Activated CD8-positive, alpha-beta T cell treated with anti-CD3 and anti-CD28 coated beads for 36 hours (primary cell): ENCODE measurements at regions not wholly inside any gene's neighbourhood (a gene's known extent, or its start where the extent isn't known, plus 50 kb on each side); places are given as distances from the start of the nearest gene placed in this dataset.

ENCODE experiments used
- ATAC-seq: fragments of 200-7000 bp; cut with Tn5 transposase; one replicate; pipeline ENCODE4 v1.10.0; 2021; ENCODE audit warnings: mild to moderate bottlenecking, moderate library complexity
- CTCF ChIA-PET: fragments of 350-600 bp; sonication (Branson Sonifier 250); formaldehyde crosslinking; loops from one replicate; lab custom pipeline; 2021; ENCODE audit warnings: antibody characterized with exemption; lab: Charles Lee
- POLR2A ChIA-PET: fragments of 350-600 bp; sonication (Branson Sonifier 250); formaldehyde crosslinking; loops from one replicate; lab custom pipeline; 2021; ENCODE audit warnings: antibody characterized with exemption; lab: Charles Lee
- DNase-seq: peaks from one replicate; pipeline ENCODE4 v3.0.0-alpha.2; 2020
- H3K27ac Mint-ChIP-seq: one replicate; pipeline ENCODE4 v1.8.0; 2021; ENCODE audit warnings: mild to moderate bottlenecking, mixed read lengths
- H3K27me3 Mint-ChIP-seq: one replicate; pipeline ENCODE4 v1.8.0; 2021; ENCODE audit warnings: mixed read lengths
- H3K36me3 Mint-ChIP-seq: one replicate; pipeline ENCODE4 v1.8.0; 2021; ENCODE audit warnings: low read depth, mixed read lengths
- H3K4me1 Mint-ChIP-seq: one replicate; pipeline ENCODE4 v1.8.0; 2021; ENCODE audit warnings: low read depth, mixed read lengths
- H3K4me3 Mint-ChIP-seq: one replicate; pipeline ENCODE4 v1.8.0; 2021; ENCODE audit warnings: mild to moderate bottlenecking, moderate library complexity, mixed read lengths
- H3K9me3 Mint-ChIP-seq: one replicate; pipeline ENCODE4 v1.8.0; 2021; ENCODE audit warnings: mixed read lengths
- intact Hi-C: fragments of 100-400 bp; cut with micrococcal nuclease; formaldehyde crosslinking; loops from one replicate; pipeline ENCODE4 v1.10.0; 2022
- TF ChIP-seq, protein P1 (sequence below): fragments of 200-600 bp; IDR thresholded peaks from one replicate; pipeline ENCODE4 v1.8.0; 2022; ENCODE audit warnings: antibody characterized with exemption, mild to moderate bottlenecking

DNA sequence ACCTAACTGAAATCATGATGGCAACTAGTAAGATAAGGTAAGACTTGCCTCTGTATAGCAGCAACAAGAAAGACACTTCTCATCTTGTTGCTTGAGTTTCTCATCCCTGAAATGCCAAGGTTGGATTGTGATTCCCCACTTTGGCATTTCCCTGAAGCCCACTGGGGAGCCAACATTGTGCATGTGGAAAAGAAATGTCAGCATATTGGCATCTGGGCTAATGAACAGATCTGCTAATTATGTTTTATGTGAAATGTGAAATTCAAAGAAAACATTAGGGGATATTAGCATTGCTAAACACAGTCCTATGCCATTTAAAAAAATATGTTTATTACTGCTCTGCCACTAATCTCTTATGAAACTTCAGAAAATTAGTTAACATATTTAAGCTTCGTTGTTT is 126.3 kb upstream of the PCSK2 start:
- no peaks in the 10 kb centered on the region for H3K36me3 Mint-ChIP-seq
- TF ChIP-seq, protein P1, sequence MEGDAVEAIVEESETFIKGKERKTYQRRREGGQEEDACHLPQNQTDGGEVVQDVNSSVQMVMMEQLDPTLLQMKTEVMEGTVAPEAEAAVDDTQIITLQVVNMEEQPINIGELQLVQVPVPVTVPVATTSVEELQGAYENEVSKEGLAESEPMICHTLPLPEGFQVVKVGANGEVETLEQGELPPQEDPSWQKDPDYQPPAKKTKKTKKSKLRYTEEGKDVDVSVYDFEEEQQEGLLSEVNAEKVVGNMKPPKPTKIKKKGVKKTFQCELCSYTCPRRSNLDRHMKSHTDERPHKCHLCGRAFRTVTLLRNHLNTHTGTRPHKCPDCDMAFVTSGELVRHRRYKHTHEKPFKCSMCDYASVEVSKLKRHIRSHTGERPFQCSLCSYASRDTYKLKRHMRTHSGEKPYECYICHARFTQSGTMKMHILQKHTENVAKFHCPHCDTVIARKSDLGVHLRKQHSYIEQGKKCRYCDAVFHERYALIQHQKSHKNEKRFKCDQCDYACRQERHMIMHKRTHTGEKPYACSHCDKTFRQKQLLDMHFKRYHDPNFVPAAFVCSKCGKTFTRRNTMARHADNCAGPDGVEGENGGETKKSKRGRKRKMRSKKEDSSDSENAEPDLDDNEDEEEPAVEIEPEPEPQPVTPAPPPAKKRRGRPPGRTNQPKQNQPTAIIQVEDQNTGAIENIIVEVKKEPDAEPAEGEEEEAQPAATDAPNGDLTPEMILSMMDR = no peak
- ATAC-seq = no peak
- intact Hi-C loops = no loop called here
- DNase-seq = no peak
- H3K27ac Mint-ChIP-seq = no peak overlapping the region
- no peaks in the 10 kb centered on the region for H3K27me3 Mint-ChIP-seq
- H3K9me3 Mint-ChIP-seq = peaks cover 2% of the 10 kb centered on the region
- POLR2A ChIA-PET = no interaction called here
- CTCF ChIA-PET = no interaction called here
- H3K4me1 Mint-ChIP-seq = no peaks in the 10 kb centered on the region
- H3K4me3 Mint-ChIP-seq = no peak overlapping the region

DNA sequence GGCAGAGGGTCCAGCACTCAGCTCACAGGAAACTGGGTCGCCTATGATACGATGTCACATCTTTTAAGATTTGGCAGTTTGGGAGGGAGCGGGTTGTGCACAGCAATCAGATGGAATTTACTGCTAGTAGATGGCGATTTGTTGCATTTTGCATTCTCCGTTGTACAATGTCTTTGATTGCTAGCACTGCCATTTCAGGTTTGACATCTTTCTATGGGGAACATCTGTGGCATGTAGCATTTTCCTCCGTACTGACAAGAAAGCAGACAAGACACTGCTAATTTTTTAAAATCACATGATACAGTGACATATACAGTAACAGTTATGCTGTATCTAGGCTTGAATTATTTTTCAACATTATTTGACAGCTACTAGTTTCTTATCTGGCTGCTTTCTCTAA is 119.7 kb upstream of the PCSK2 start:
- Mint-ChIP-seq H3K27me3 (no peaks in the 10 kb centered on the region), H3K4me1 (no peaks in the 10 kb centered on the region), H3K36me3 (no peaks in the 10 kb centered on the region), H3K27ac (no peak overlapping the region), H3K9me3 (peaks cover 2% of the 10 kb centered on the region), H3K4me3 (no peak overlapping the region)
- no peak for DNase-seq
- ChIA-PET POLR2A (no interaction called here), CTCF (no interaction called here)
- ATAC-seq = no peak
- TF ChIP-seq, protein P1 = no peak
- intact Hi-C loops = no loop called here

DNA sequence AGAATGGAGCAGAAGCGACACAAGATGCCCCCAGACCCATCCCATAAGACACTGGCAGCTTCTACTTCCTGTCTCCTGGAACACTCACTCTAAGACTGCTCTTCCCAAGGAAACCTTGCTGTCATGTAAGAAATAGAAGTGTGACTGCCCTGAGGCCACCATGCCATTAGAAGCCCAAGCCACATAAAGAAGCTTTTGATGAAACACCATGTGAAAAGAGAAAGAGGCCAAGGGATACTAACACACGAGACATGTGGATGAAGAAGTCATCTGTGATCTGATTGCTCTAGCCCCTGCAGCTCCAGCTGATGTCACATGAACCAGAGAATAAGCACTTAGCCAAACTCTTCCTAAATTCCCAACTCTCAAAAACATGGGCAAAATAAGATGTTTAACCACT is 117.9 kb upstream of the PCSK2 start:
- no peak overlapping the region for H3K4me3 Mint-ChIP-seq
- CTCF ChIA-PET = no interaction called here
- ATAC-seq (no peak), DNase-seq (no peak)
- peaks cover 2% of the 10 kb centered on the region for H3K9me3 Mint-ChIP-seq
- TF ChIP-seq, protein P1 = no peak
- POLR2A ChIA-PET = no interaction called here
- no peaks in the 10 kb centered on the region for H3K4me1 Mint-ChIP-seq
- H3K36me3 Mint-ChIP-seq = no peaks in the 10 kb centered on the region
- intact Hi-C loops = no loop called here
- H3K27me3 Mint-ChIP-seq = no peaks in the 10 kb centered on the region
- no peak overlapping the region for H3K27ac Mint-ChIP-seq

DNA sequence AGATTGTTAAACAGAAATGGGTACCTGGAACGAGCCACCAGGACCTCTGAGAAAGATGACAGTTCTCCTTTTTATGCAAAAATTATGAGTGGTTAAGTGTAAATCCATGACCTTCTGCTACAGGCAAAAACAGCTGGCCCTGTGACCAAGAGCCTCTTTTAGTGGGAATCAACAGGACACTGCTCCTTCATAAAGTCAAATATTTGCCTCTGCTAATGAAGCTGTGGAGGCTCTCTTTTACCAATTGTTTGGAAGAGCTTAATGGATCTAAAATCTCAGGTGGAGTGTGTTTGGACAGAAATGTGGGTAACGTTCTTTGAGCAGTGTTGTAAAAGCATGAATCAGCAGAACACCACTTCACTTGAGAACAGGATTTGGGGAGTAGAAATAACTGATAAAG is 117.5 kb upstream of the PCSK2 start:
- Mint-ChIP-seq H3K4me3 (no peak overlapping the region), H3K27me3 (no peaks in the 10 kb centered on the region), H3K4me1 (no peaks in the 10 kb centered on the region), H3K27ac (no peak overlapping the region), H3K9me3 (peaks cover 2% of the 10 kb centered on the region), H3K36me3 (no peaks in the 10 kb centered on the region)
- TF ChIP-seq, protein P1 = no peak
- intact Hi-C loops = no loop called here
- ChIA-PET CTCF (no interaction called here), POLR2A (no interaction called here)
- ATAC-seq (no peak), DNase-seq (no peak)

DNA sequence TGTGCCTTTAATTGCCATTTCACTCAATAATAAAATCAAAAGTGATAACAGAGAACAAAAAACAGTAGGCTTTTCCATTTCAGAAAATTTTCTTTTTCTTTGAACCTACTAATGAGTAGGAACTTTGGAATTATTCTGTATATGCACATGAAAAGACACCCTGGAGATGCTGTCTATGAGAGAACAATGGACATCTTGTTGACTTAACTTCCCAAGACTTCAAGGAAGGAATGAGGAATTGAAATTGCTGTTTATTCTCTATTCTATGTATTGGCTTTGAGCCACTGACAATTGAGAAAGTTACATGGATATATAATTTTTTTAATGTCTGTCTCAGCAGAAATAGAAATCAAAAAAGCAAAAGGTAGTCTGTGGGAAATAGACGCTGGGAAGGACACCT is 98.6 kb upstream of the PCSK2 start:
- no peak for DNase-seq
- H3K27ac Mint-ChIP-seq = no peak overlapping the region
- no peaks in the 10 kb centered on the region for H3K27me3 Mint-ChIP-seq
- TF ChIP-seq, protein P1 = no peak
- H3K4me3 Mint-ChIP-seq = no peak overlapping the region
- ChIA-PET CTCF (no interaction called here), POLR2A (no interaction called here)
- H3K36me3 Mint-ChIP-seq = no peaks in the 10 kb centered on the region
- no peaks in the 10 kb centered on the region for H3K9me3 Mint-ChIP-seq
- intact Hi-C loops = no loop called here
- H3K4me1 Mint-ChIP-seq = no peaks in the 10 kb centered on the region
- no peak for ATAC-seq
